Activated CD4-positive, CD25-positive, alpha-beta regulatory T cell treated with anti-CD3 and anti-CD28 coated beads, Interleukin-2, amount 50 U/mL, for 72 hours (primary cell): ENCODE measurements at regions not wholly inside any gene's neighbourhood (a gene's known extent, or its start where the extent isn't known, plus 50 kb on each side); places are given as distances from the start of the nearest gene placed in this dataset.
"Not testable (repeated sequence)": the region's sequence is repeated elsewhere in the genome, so short reads cannot be mapped to it uniquely, and the experiment has no call there.

Experiments used
- DNase-seq: peaks from one replicate; pipeline ENCODE4 v3.0.0; 2021

- DNase-seq = no peak
Observed at GRCh38 chr14:53855574-53855973, 101.1 kb downstream of the BMP4 start.

- no peak for DNase-seq
Observed at GRCh38 chr14:53855127-53855526, 101.5 kb downstream of the BMP4 start.

- no peak for DNase-seq
Observed at GRCh38 chr14:53851394-53852090, 105.1 kb downstream of the BMP4 start.

- DNase-seq = no peak
Observed at GRCh38 chr14:53850714-53851296, 105.8 kb downstream of the BMP4 start.

GRCh38 chr14:53849549-53849948, 107.1 kb downstream of the BMP4 start:
- DNase-seq = no peak

GRCh38 chr14:53848854-53849253, 107.8 kb downstream of the BMP4 start:
- no peak for DNase-seq

- DNase-seq = no peak
Observed at GRCh38 chr14:53847881-53848280, 108.7 kb downstream of the BMP4 start.

GRCh38 chr14:53847057-53847456, 109.6 kb downstream of the BMP4 start:
- DNase-seq = no peak

GRCh38 chr14:53845813-53846693, 110.6 kb downstream of the BMP4 start:
- no peak for DNase-seq

- DNase-seq = no peak
Observed at GRCh38 chr14:53842938-53843337, 113.7 kb downstream of the BMP4 start.

- DNase-seq = no peak
Observed at GRCh38 chr14:53841109-53842099, 115.2 kb downstream of the BMP4 start.

GRCh38 chr14:53840444-53840843, 116.2 kb downstream of the BMP4 start:
- DNase-seq = no peak

- no peak for DNase-seq
Observed at GRCh38 chr14:53838374-53838773, 118.3 kb downstream of the BMP4 start.

- not testable (repeated sequence) for DNase-seq
Observed at GRCh38 chr14:53837656-53838055, 119.0 kb downstream of the BMP4 start.

GRCh38 chr14:53836551-53836950, 120.1 kb downstream of the BMP4 start:
- no peak for DNase-seq

GRCh38 chr14:53828820-53829219, 127.8 kb downstream of the BMP4 start:
- no peak for DNase-seq

GRCh38 chr14:53824061-53824460, 132.6 kb downstream of the BMP4 start:
- DNase-seq = no peak

- DNase-seq = no peak
Observed at GRCh38 chr14:53814392-53814791, 142.2 kb downstream of the BMP4 start.

- no peak for DNase-seq
Observed at GRCh38 chr14:53810221-53810620, 146.4 kb downstream of the BMP4 start.

- DNase-seq = no peak
Observed at GRCh38 chr14:53808042-53808441, 148.6 kb downstream of the BMP4 start.

GRCh38 chr14:53807542-53807941, 149.1 kb downstream of the BMP4 start:
- DNase-seq = no peak

- DNase-seq = no peak
Observed at GRCh38 chr14:53807108-53807507, 149.5 kb downstream of the BMP4 start.

- DNase-seq = no peak
Observed at GRCh38 chr14:53796734-53797133, 159.9 kb downstream of the BMP4 start.
